ENCODE measurements at regions not wholly inside any gene's neighbourhood (a gene's known extent, or its start where the extent isn't known, plus 50 kb on each side); places are given as distances from the start of the nearest gene placed in this dataset.

GRCh38 chrX:16496175-16496574 lies 153.8 kb upstream of the S100G start:
- no peak for DNase-seq (ENCODE audit: low read depth in 2 of 2)

GRCh38 chrX:16511796-16512776 lies 137.9 kb upstream of the S100G start:
- no peak for DNase-seq (ENCODE audit: low read depth in 2 of 2)

GRCh38 chrX:16516232-16516876 lies 133.6 kb upstream of the S100G start:
- DNase-seq (ENCODE audit: low read depth in 2 of 2), result no peak

GRCh38 chrX:16517039-16517605 lies 132.8 kb upstream of the S100G start:
- no peak for DNase-seq (ENCODE audit: low read depth in 2 of 2)

GRCh38 chrX:16518131-16518530 lies 131.8 kb upstream of the S100G start:
- DNase-seq (ENCODE audit: low read depth in 2 of 2), result no peak

GRCh38 chrX:16524316-16524715 lies 125.6 kb upstream of the S100G start:
- no peak for DNase-seq (ENCODE audit: low read depth in 2 of 2)

GRCh38 chrX:16526003-16526402 lies 124.0 kb upstream of the S100G start:
- no peak for DNase-seq (ENCODE audit: low read depth in 2 of 2)

- DNase-seq (ENCODE audit: low read depth in 2 of 2), result peak in 1 of 2 experiments; percentile 1
Measured at GRCh38 chrX:16528620-16529019, 121.3 kb upstream of the S100G start.
